ENCODE measurements at regions not wholly inside any gene's neighbourhood (a gene's known extent, or its start where the extent isn't known, plus 50 kb on each side); places are given as distances from the start of the nearest gene placed in this dataset.

- Histone ChIP-seq H3K27ac (ENCODE audit: low read length) (no peak overlapping the region), H3K4me3 (ENCODE audit: low read depth in 2 of 2, low read length in 2 of 2) (no peak overlapping the region), H3K36me3 (ENCODE audit: control insufficient read depth, insufficient read depth, low read length) (no peaks in the 10 kb centered on the region), H3K4me1 (ENCODE audit: control insufficient read depth, insufficient read depth, low read length) (no peaks in the 10 kb centered on the region), H3K9me3 (ENCODE audit: control insufficient read depth, insufficient read depth, low read depth, low read length) (no peaks in the 10 kb centered on the region), H3K27me3 (ENCODE audit: control insufficient read depth, insufficient read depth, low read length) (no peaks in the 10 kb centered on the region)
- TF ChIP-seq SIN3A (IDR thresholded peaks at IDR 0.05; ENCODE audit: borderline replicate concordance, insufficient read depth, low read depth, low read length) = no peak
- no peak for TF ChIP-seq POLR2AphosphoS5 (IDR thresholded peaks at IDR 0.05; ENCODE audit: low read depth, low read length)
- no peak for TF ChIP-seq TCF7L2 (IDR thresholded peaks at IDR 0.05; ENCODE audit: low read depth, low read length)
- no peak for TF ChIP-seq REST (IDR thresholded peaks at IDR 0.05; ENCODE audit: insufficient read depth in 1 of 2, low read depth in 2 of 2, low read length in 1 of 2)
- TF ChIP-seq, protein P1, sequence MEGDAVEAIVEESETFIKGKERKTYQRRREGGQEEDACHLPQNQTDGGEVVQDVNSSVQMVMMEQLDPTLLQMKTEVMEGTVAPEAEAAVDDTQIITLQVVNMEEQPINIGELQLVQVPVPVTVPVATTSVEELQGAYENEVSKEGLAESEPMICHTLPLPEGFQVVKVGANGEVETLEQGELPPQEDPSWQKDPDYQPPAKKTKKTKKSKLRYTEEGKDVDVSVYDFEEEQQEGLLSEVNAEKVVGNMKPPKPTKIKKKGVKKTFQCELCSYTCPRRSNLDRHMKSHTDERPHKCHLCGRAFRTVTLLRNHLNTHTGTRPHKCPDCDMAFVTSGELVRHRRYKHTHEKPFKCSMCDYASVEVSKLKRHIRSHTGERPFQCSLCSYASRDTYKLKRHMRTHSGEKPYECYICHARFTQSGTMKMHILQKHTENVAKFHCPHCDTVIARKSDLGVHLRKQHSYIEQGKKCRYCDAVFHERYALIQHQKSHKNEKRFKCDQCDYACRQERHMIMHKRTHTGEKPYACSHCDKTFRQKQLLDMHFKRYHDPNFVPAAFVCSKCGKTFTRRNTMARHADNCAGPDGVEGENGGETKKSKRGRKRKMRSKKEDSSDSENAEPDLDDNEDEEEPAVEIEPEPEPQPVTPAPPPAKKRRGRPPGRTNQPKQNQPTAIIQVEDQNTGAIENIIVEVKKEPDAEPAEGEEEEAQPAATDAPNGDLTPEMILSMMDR (IDR thresholded peaks at IDR 0.05) = no peak
- ChIA-PET POLR2A (no interaction called here), CTCF (no interaction called here)
- in situ Hi-C loops (cut with HindIII; ENCODE audit: low pct_unique_long_range_greater_than_20kb, low sequenced_read_pairs) = no loop called here
- DNase-seq (ENCODE audit: low read depth, low spot score) (no peak), ATAC-seq (no peak)
- intact Hi-C loops (cut with micrococcal nuclease; ENCODE audit: unreplicated experiment) = no loop called here
- no TSS peak for BruUV-seq (replicated peaks)
These were observed 773.2 kb downstream of the FRK start for GRCh38 chr6:115287467-115287866.

DNA sequence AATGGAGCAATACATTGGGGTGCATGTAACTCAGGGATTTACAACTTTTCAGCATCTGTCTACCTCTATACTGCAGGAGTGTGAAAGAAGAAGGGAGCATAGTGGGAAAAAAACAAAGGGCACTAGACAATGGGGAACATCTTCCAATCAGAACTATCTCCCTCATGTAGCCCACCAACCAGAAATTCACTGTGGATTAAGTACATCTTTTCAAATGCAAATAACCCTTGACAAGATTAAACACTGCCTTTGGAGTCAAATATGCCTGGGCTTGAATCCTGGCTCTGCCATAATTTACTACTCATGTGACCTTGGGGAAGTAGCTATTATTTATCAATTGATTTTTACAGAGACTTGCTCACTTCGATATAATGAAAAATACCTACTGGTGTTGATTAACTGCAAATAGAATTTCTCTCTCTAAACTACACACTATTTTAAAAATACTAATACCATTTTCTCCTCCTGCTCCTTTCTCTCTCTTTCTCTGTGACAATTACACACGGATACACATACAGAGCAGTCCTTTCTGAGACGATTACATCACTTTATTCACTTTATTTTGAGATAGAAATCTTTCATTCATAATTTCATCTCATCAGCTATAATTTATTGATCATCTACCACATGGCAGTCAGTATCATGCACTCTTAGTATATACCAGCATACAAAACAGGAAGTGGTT, 783.7 kb downstream of the FRK start:
- in situ Hi-C loops (cut with HindIII; ENCODE audit: low pct_unique_long_range_greater_than_20kb, low sequenced_read_pairs) = no loop called here
- TF ChIP-seq TCF7L2 (IDR thresholded peaks at IDR 0.05; ENCODE audit: low read depth, low read length) (no peak), POLR2AphosphoS5 (IDR thresholded peaks at IDR 0.05; ENCODE audit: low read depth, low read length) (no peak), SIN3A (IDR thresholded peaks at IDR 0.05; ENCODE audit: borderline replicate concordance, insufficient read depth, low read depth, low read length) (no peak), REST (IDR thresholded peaks at IDR 0.05; ENCODE audit: insufficient read depth in 1 of 2, low read depth in 2 of 2, low read length in 1 of 2) (no peak)
- TF ChIP-seq, protein P1 (IDR thresholded peaks at IDR 0.05) = no peak
- ATAC-seq (no peak), DNase-seq (ENCODE audit: low read depth, low spot score) (no peak)
- BruUV-seq (replicated peaks) = no TSS peak
- H3K36me3 ChIP-seq (ENCODE audit: control insufficient read depth, insufficient read depth, low read length) = no peaks in the 10 kb centered on the region
- H3K27me3 ChIP-seq (ENCODE audit: control insufficient read depth, insufficient read depth, low read length) = no peaks in the 10 kb centered on the region
- H3K4me1 ChIP-seq (ENCODE audit: control insufficient read depth, insufficient read depth, low read length) = no peaks in the 10 kb centered on the region
- H3K27ac ChIP-seq (ENCODE audit: low read length) = no peak overlapping the region
- ChIA-PET POLR2A (no interaction called here), CTCF (no interaction called here)
- intact Hi-C loops (cut with micrococcal nuclease; ENCODE audit: unreplicated experiment) = no loop called here
- H3K4me3 ChIP-seq (ENCODE audit: low read depth in 2 of 2, low read length in 2 of 2) = no peak overlapping the region
- no peaks in the 10 kb centered on the region for H3K9me3 ChIP-seq (ENCODE audit: control insufficient read depth, insufficient read depth, low read depth, low read length)
